MM.1S (cell line): ENCODE measurements at regions not wholly inside any gene's neighbourhood (a gene's known extent, or its start where the extent isn't known, plus 50 kb on each side); places are given as distances from the start of the nearest gene placed in this dataset.

Experiments
- DNase-seq: peaks from one replicate; pipeline ENCODE4 v3.0.0-alpha.2; 2015
- H2AFZ ChIP-seq: fragments of 300-600 bp; sonication (generic); 2 replicates; pipeline ENCODE4 v1.6.0; 2016; ENCODE audit warnings: antibody characterized with exemption, low read length
- H3F3A ChIP-seq: fragments of 300-600 bp; sonication (generic); 2 replicates; pipeline ENCODE4 v1.6.1; 2016; ENCODE audit warnings: mild to moderate bottlenecking, antibody characterized with exemption, low read length, moderate library complexity, mixed read lengths; ENCODE audit not compliant: insufficient read depth
- H3K27ac ChIP-seq: fragments of 300-600 bp; sonication (generic); 2 replicates; pipeline ENCODE4 v1.5.1; 2016; ENCODE audit warnings: mild to moderate bottlenecking, low read length
- H3K27me3 ChIP-seq: fragments of 300-600 bp; sonication (generic); replicated peaks from 2 replicates; pipeline ENCODE4 v1.6.0; 2016; ENCODE audit warnings: low read length; ENCODE audit not compliant: insufficient read depth
- H3K36me3 ChIP-seq: fragments of 300-600 bp; sonication (generic); replicated peaks from 2 replicates; pipeline ENCODE4 v1.6.1; 2016; ENCODE audit warnings: mild to moderate bottlenecking, low read length, mixed read lengths; ENCODE audit not compliant: insufficient read depth
- H3K4me1 ChIP-seq: fragments of 300-600 bp; sonication (generic); 2 replicates; pipeline ENCODE4 v1.6.1; 2016; ENCODE audit warnings: low read length, mixed read lengths
- H3K4me2 ChIP-seq: fragments of 300-600 bp; sonication (generic); 2 replicates; pipeline ENCODE4 v1.6.0; 2016; ENCODE audit warnings: low read depth, low read length
- H3K4me3 ChIP-seq: fragments of 300-600 bp; sonication (generic); 2 replicates; pipeline ENCODE4 v1.5.1; 2016; ENCODE audit warnings: low read length, mixed read lengths
- H3K79me2 ChIP-seq: fragments of 300-600 bp; sonication (generic); 2 replicates; pipeline ENCODE4 v1.6.1; 2016; ENCODE audit warnings: mixed run types, low read length, mixed read lengths
- H3K9ac ChIP-seq: fragments of 300-600 bp; sonication (generic); 2 replicates; pipeline ENCODE4 v1.6.1; 2016; ENCODE audit warnings: low read length, mixed read lengths
- H3K9me2 ChIP-seq: fragments of 300-600 bp; sonication (generic); replicated peaks from 2 replicates; pipeline ENCODE4 v1.6.1; 2016; ENCODE audit warnings: mild to moderate bottlenecking, low read length, mixed read lengths; ENCODE audit not compliant: insufficient read depth
- H3K9me3 ChIP-seq: fragments of 300-600 bp; sonication (generic); replicated peaks from 2 replicates; pipeline ENCODE4 v1.6.1; 2016; ENCODE audit warnings: mild to moderate bottlenecking, low read length, mixed read lengths; ENCODE audit not compliant: insufficient read depth
- H4K20me1 ChIP-seq: fragments of 300-600 bp; sonication (generic); 2 replicates; pipeline ENCODE4 v1.6.1; 2016; ENCODE audit warnings: mild to moderate bottlenecking, low read length, moderate library complexity, mixed read lengths; ENCODE audit not compliant: insufficient read depth
- CTCF ChIP-seq: fragments of 300-600 bp; sonication (generic); IDR thresholded peaks from 2 replicates; pipeline ENCODE4 v1.5.1; 2016; ENCODE audit warnings: antibody characterized with exemption, low read length, mixed read lengths
- EZH2 ChIP-seq: fragments of 300-600 bp; sonication (generic); optimal IDR thresholded peaks from 2 replicates; pipeline ENCODE3; 2017; ENCODE audit warnings: low read depth, mild to moderate bottlenecking, antibody characterized with exemption, low read length, mixed read lengths
- EZH2phosphoT487 ChIP-seq: fragments of 300-600 bp; sonication (generic); IDR thresholded peaks from 2 replicates; pipeline ENCODE4 v1.6.1; 2018; ENCODE audit warnings: antibody characterized with exemption, low read length

- Histone ChIP-seq H3K4me2 (no peak overlapping the region), H3K9me2 (no peaks in the 10 kb centered on the region), H3K4me1 (no peaks in the 10 kb centered on the region), H3K9me3 (no peaks in the 10 kb centered on the region), H4K20me1 (no peaks in the 10 kb centered on the region), H3K9ac (no peak overlapping the region), H3K79me2 (no peaks in the 10 kb centered on the region), H3K27me3 (no peaks in the 10 kb centered on the region; the same call in 1 of the 2 replicates), H3K4me3 (no peak overlapping the region), H2AFZ (no peak overlapping the region), H3K36me3 (no peaks in the 10 kb centered on the region), H3K27ac (no peak overlapping the region), H3F3A (no peaks in the 10 kb centered on the region)
- TF ChIP-seq CTCF = no peak
- TF ChIP-seq EZH2phosphoT487 = no peak
- no peak for TF ChIP-seq EZH2
- DNase-seq = no peak
These were observed 234.9 kb downstream of the ERMARD start for GRCh38 chr6:169986171-169986847.

- H3K4me2 ChIP-seq = no peak overlapping the region
- H3F3A ChIP-seq = no peaks in the 10 kb centered on the region
- DNase-seq = no peak
- TF ChIP-seq CTCF (no peak), EZH2 (no peak), EZH2phosphoT487 (no peak)
- no peak overlapping the region for H2AFZ ChIP-seq
- no peak overlapping the region for H3K9ac ChIP-seq
- no peak overlapping the region for H3K27ac ChIP-seq
- H3K9me2 ChIP-seq = no peaks in the 10 kb centered on the region
- H3K4me3 ChIP-seq = no peak overlapping the region
- H3K79me2 ChIP-seq = no peaks in the 10 kb centered on the region
- no peaks in the 10 kb centered on the region for H4K20me1 ChIP-seq
- H3K9me3 ChIP-seq = no peaks in the 10 kb centered on the region
- H3K36me3 ChIP-seq = no peaks in the 10 kb centered on the region
- H3K27me3 ChIP-seq = no peaks in the 10 kb centered on the region; the same call in 1 of the 2 replicates
- H3K4me1 ChIP-seq = no peaks in the 10 kb centered on the region
These were observed 233.9 kb downstream of the ERMARD start for GRCh38 chr6:169985121-169986015.

- Histone ChIP-seq H2AFZ (no peak overlapping the region), H3K4me3 (no peak overlapping the region), H3K4me2 (no peak overlapping the region), H3F3A (no peaks in the 10 kb centered on the region), H3K9ac (no peak overlapping the region), H3K9me3 (no peaks in the 10 kb centered on the region), H3K27ac (no peak overlapping the region), H3K79me2 (no peaks in the 10 kb centered on the region), H3K4me1 (no peaks in the 10 kb centered on the region), H3K27me3 (no peaks in the 10 kb centered on the region; the same call in 1 of the 2 replicates), H3K9me2 (no peaks in the 10 kb centered on the region), H3K36me3 (no peaks in the 10 kb centered on the region), H4K20me1 (no peaks in the 10 kb centered on the region)
- DNase-seq = no peak
- TF ChIP-seq EZH2 (no peak), CTCF (no peak), EZH2phosphoT487 (no peak)
These were observed 233.0 kb downstream of the ERMARD start for GRCh38 chr6:169984181-169985120.
